GF-D8 (cell line): ENCODE measurements at regions not wholly inside any gene's neighbourhood (a gene's known extent, or its start where the extent isn't known, plus 50 kb on each side); places are given as distances from the start of the nearest gene placed in this dataset.

Experiments
- DNase-seq: peaks from one replicate; lab custom pipeline; 2025; lab: John Stamatoyannopoulos, UW

DNA sequence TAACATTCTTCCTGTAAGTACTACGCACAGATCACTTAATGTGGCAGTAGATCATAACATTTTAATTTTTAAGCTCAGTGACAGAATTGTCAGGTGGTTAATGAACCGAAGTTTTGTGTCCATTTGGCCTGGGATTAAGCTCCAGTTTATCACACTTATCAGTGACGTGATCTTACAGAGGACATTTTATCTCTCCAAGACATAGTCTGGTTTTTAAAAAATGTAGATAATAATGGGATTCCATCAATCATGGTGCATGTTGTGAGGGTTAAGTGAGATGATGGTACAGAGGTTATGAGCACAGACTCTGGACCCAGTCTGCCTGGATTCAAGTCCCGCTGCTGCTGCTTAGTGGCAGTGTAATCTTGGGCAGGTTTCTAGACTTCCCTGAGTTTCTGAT lies 66.0 kb upstream of the ZFAND5 start:
- DNase-seq = no peak

DNA sequence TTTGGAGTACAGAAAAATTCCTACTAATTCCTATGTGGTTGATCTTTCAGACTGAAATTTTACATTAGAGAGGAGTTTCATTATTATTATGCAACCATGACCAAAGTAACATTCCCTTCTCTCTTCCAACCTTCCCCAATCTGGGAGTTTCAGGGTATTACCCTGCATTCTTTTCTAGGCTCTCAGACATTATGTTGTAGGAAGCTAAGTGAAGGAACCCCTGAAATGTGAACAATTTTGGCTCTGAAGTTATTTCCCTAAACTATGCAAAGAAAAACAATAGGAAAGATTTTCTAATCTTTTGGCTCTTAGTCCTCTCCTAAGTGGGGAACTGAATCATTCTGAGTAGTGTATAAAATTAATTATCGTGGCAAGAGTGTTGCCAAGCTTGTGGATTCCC lies 63.3 kb upstream of the ZFAND5 start:
- no peak for DNase-seq

DNA sequence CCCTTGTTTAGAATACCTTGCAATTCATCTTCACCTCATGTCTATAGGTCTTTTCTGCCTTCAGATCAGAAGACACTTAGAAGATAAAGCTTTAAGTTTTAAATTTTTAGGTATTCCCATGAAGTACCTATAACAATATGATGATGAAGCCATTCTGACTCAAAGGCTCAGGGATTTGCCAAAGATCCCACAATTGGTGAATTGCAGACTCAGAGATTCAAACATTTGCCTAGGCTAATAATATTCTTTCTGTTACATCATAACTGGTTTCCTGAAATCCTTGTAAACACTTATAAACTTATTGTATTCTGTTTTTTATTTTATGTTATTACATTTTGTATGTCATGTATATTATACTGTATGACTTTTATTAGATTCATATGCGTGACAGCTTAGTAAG lies 62.8 kb upstream of the ZFAND5 start:
- no peak for DNase-seq

DNA sequence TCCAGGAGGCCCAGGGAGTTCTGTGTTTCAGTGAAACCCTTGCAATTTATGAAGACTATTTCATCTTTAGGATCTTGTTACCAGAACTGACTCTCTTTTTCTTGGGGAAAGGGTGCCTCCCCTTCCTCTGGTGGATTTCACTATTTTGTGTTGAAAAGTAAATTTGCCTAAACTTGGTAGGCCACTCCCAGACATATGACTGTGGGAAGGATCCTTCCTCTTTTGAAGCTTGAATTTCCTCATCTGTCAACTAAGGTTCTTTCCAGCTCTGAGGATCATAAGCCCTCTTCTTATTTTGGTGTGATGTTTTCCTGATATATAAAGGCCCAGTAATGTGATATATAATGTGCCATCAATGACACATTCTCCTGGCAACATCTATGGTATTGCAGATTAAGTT lies 59.1 kb upstream of the ZFAND5 start:
- no peak for DNase-seq

DNA sequence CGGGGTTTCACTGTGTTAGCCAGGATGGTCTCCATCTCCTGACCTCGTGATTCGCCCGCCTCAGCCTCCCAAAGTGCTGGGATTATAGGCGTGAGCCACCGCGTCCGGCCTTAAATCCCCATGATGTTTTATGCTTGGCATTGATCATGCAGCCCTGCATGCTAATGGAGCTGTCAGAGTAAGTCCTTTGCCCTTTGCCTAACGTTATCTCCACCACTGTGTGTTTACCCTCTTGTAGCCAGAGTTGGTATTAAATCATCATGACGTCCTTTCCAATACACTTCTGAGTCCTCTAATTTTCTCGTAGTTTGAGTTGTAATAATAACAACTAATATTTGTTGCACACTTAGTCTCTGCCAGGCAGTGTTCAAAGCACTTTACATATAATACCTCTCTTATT lies 57.2 kb upstream of the ZFAND5 start:
- no peak for DNase-seq

DNA sequence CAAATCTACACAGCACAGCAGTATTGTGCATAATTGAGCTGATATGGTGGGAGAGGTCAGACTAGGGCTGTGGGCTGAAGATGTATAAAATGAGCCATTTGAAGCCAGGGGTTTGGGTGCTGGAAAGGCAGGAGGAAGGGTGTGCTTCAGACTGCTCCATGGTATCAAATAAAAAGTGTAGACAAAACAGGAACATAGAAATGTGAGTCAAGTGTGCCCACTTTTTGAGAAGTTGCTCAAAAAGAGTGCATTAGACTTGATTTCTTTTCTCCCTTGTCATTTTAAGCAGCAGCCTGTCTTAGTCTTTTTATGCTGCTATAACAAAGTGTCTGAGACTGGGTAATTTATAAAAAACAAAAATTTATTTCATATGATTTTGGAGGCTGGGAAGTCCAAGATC lies 55.8 kb upstream of the ZFAND5 start:
- no peak for DNase-seq

DNA sequence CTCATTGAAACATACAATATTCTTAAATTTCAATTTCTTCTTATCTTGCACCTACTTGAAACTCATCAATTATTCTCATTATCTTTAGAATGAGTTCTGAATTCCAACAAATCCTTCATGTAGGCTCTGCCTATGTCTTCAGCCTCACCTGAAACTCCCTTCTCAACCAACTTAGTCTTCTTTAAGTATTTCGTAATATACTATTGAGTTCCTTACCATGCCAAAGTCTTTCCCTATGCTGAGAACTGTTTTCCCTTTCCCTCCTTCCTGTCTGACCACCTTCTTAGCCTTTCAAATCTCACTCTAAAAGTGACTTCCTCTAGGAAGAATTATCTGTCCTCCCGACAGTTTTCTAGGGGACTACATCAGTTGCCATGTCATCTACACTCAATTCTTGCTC lies 50.9 kb upstream of the ZFAND5 start:
- DNase-seq = no peak

DNA sequence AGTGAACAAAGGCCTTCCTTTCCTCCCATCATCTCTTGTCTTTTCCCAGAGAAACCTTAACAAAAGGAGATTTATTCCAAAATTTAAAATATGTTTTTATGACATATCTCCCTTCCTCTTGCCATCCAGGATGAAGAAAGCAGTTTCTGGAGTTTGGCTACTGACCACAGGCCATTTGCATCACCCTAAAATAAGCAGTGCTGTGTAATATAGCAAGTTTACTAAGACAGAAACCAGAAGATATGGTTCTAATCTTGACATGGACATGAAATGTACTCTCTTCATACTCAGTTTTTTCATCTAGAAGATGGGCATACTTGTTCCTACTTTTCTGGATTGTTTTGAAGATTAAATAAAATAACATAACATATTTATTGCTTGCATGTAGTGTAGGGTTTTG lies 50.2 kb upstream of the ZFAND5 start:
- no peak for DNase-seq
